MM.1S (cell line): ENCODE measurements at regions not wholly inside any gene's neighbourhood (a gene's known extent, or its start where the extent isn't known, plus 50 kb on each side); places are given as distances from the start of the nearest gene placed in this dataset.

Experiments
- CTCF ChIP-seq: fragments of 300-600 bp; sonication (generic); IDR thresholded peaks from 2 replicates; pipeline ENCODE4 v1.5.1; 2016; ENCODE audit warnings: antibody characterized with exemption, low read length, mixed read lengths
- EZH2 ChIP-seq: fragments of 300-600 bp; sonication (generic); optimal IDR thresholded peaks from 2 replicates; pipeline ENCODE3; 2017; ENCODE audit warnings: low read depth, mild to moderate bottlenecking, antibody characterized with exemption, low read length, mixed read lengths

GRCh38 chr12:116664085-116664484, 73.8 kb downstream of the SPRING1 start:
- TF ChIP-seq EZH2 (no peak), CTCF (no peak)
